H9 (cell line): ENCODE measurements at regions not wholly inside any gene's neighbourhood (a gene's known extent, or its start where the extent isn't known, plus 50 kb on each side); places are given as distances from the start of the nearest gene placed in this dataset.

Source experiments
- DNase-seq: peaks from one replicate; pipeline ENCODE4 v3.0.0-alpha.2; 2017
- H2AFZ ChIP-seq: one replicate; pipeline ENCODE4 v1.6.1; 2013; ENCODE audit warnings: mild to moderate bottlenecking, low read length, control low read depth, moderate library complexity
- H2AK5ac ChIP-seq: 2 replicates; pipeline ENCODE4 v1.6.1; 2013; ENCODE audit warnings: low read length, control low read depth, mixed read lengths; ENCODE audit not compliant: insufficient read length
- H2BK120ac ChIP-seq: one replicate; pipeline ENCODE4 v1.6.1; 2013; ENCODE audit warnings: low read depth, mild to moderate bottlenecking, low read length, control low read depth, inconsistent platforms; ENCODE audit not compliant: poor library complexity, severe bottlenecking
- H2BK12ac ChIP-seq: 2 replicates; pipeline ENCODE4 v1.6.1; 2013; ENCODE audit warnings: low read length, control low read depth, mixed read lengths, low read depth; ENCODE audit not compliant: insufficient read length
- H2BK15ac ChIP-seq: 2 replicates; pipeline ENCODE4 v1.6.1; 2013; ENCODE audit warnings: low read depth, low read length, control low read depth
- H2BK20ac ChIP-seq: one replicate; pipeline ENCODE4 v1.6.1; 2013; ENCODE audit warnings: low read depth, mild to moderate bottlenecking, low read length, control low read depth, inconsistent platforms; ENCODE audit not compliant: poor library complexity, severe bottlenecking
- H2BK5ac ChIP-seq: 2 replicates; pipeline ENCODE4 v1.6.1; 2013; ENCODE audit warnings: low read length, control low read depth, mixed read lengths; ENCODE audit not compliant: insufficient read length
- H3K14ac ChIP-seq: 2 replicates; pipeline ENCODE4 v1.6.1; 2013; ENCODE audit warnings: low read length, control low read depth; ENCODE audit not compliant: insufficient read depth
- H3K18ac ChIP-seq: 2 replicates; pipeline ENCODE4 v1.6.1; 2013; ENCODE audit warnings: low read depth, mild to moderate bottlenecking, mixed read lengths, low read length, control low read depth; ENCODE audit not compliant: insufficient read length
- H3K23ac ChIP-seq: 2 replicates; pipeline ENCODE4 v1.6.1; 2013; ENCODE audit warnings: low read length, control low read depth, mixed read lengths, low read depth; ENCODE audit not compliant: insufficient read length
- H3K23me2 ChIP-seq: 2 replicates; pipeline ENCODE4 v1.6.1; 2013; ENCODE audit warnings: low read depth, mild to moderate bottlenecking, mixed read lengths, low read length, control low read depth; ENCODE audit not compliant: insufficient read length, poor library complexity, severe bottlenecking
- H3K27ac ChIP-seq: 2 replicates; pipeline ENCODE4 v1.5.1; 2013; ENCODE audit warnings: low read length, control low read depth, mixed read lengths, low read depth; ENCODE audit not compliant: insufficient read length
- H3K27me3 ChIP-seq: 2 replicates; pipeline ENCODE4 v1.6.1; 2013; ENCODE audit warnings: low read length, control low read depth, inconsistent platforms; ENCODE audit not compliant: insufficient read depth
- H3K4ac ChIP-seq: 2 replicates; pipeline ENCODE4 v1.6.1; 2013; ENCODE audit warnings: low read depth, mild to moderate bottlenecking, control low read depth, inconsistent platforms, low read length, moderate library complexity
- H3K4me1 ChIP-seq: 2 replicates; pipeline ENCODE4 v1.6.1; 2013; ENCODE audit warnings: low read length, control low read depth, inconsistent platforms; ENCODE audit not compliant: insufficient read depth
- H3K4me2 ChIP-seq: 2 replicates; pipeline ENCODE4 v1.6.1; 2013; ENCODE audit warnings: low read length, control low read depth, mixed read lengths; ENCODE audit not compliant: insufficient read length, insufficient read depth
- H3K56ac ChIP-seq: 2 replicates; pipeline ENCODE4 v1.6.1; 2013; ENCODE audit warnings: low read depth, mild to moderate bottlenecking, mixed read lengths, low read length, control low read depth; ENCODE audit not compliant: insufficient read length
- H3K79me1 ChIP-seq: 2 replicates; pipeline ENCODE4 v1.6.1; 2013; ENCODE audit warnings: low read depth, mild to moderate bottlenecking, moderate library complexity, low read length, control low read depth, inconsistent platforms; ENCODE audit not compliant: insufficient read depth, poor library complexity, severe bottlenecking
- H3K79me2 ChIP-seq: 2 replicates; pipeline ENCODE4 v1.6.1; 2013; ENCODE audit warnings: low read length, control low read depth, inconsistent platforms; ENCODE audit not compliant: insufficient read depth
- H3K9ac ChIP-seq: 2 replicates; pipeline ENCODE4 v1.6.1; 2013; ENCODE audit warnings: low read length, control low read depth, mixed read lengths; ENCODE audit not compliant: insufficient read length; ENCODE audit errors: extremely low read depth
- H3K9me3 ChIP-seq: one replicate; pipeline ENCODE4 v1.6.1; 2013; ENCODE audit warnings: low read depth, low read length, inconsistent platforms; ENCODE audit not compliant: control insufficient read depth
- H3T11ph ChIP-seq: one replicate; pipeline ENCODE4 v1.6.1; 2013; ENCODE audit warnings: mild to moderate bottlenecking, low read length, control low read depth, inconsistent platforms
- H4K20me1 ChIP-seq: one replicate; pipeline ENCODE4 v1.6.1; 2013; ENCODE audit not compliant: control insufficient read depth, insufficient read length, insufficient read depth
- H4K5ac ChIP-seq: 2 replicates; pipeline ENCODE4 v1.6.1; 2013; ENCODE audit warnings: low read depth, mild to moderate bottlenecking, mixed read lengths, low read length, control low read depth; ENCODE audit not compliant: insufficient read length
- H4K8ac ChIP-seq: replicated peaks from 2 replicates; pipeline ENCODE4 v1.6.1; 2013; ENCODE audit warnings: low read length, control low read depth, mixed read lengths, low read depth; ENCODE audit not compliant: insufficient read length
- H4K91ac ChIP-seq: 2 replicates; pipeline ENCODE4 v1.6.1; 2013; ENCODE audit warnings: low read depth, mild to moderate bottlenecking, moderate library complexity, mixed read lengths, low read length, control low read depth; ENCODE audit not compliant: insufficient read length
- H3K27ac Mint-ChIP-seq, 3 experiments: 2 replicates in 2 of 3; 3 replicates in 1 of 3; pipeline ENCODE4 v1.8.0; 2020 to 2021; ENCODE audit warnings: mixed read lengths in 3 of 3, mild to moderate bottlenecking in 1 of 3, moderate library complexity in 1 of 3
- H3K27me3 Mint-ChIP-seq: 2 replicates; pipeline ENCODE4 v1.8.0; 2021; ENCODE audit warnings: low read depth, mild to moderate bottlenecking, moderate library complexity, mixed read lengths
- H3K36me3 Mint-ChIP-seq, 3 experiments: 2 replicates in 2 of 3; 3 replicates in 1 of 3; pipeline ENCODE4 v1.8.0; 2020 to 2021; ENCODE audit warnings: low read depth in 3 of 3, mixed read lengths in 3 of 3; ENCODE audit not compliant: insufficient read depth in 1 of 3
- H3K4me1 Mint-ChIP-seq, 2 experiments: 2 replicates each; pipeline ENCODE4 v1.8.0; 2020; ENCODE audit warnings: mixed read lengths in 2 of 2
- H3K4me3 Mint-ChIP-seq, 2 experiments: 2 replicates in 1 of 2; 3 replicates in 1 of 2; pipeline ENCODE4 v1.8.0; 2020 to 2021; ENCODE audit warnings: mild to moderate bottlenecking in 2 of 2, mixed read lengths in 2 of 2, moderate library complexity in 1 of 2
- H3K9me3 Mint-ChIP-seq, 2 experiments: 2 replicates in 1 of 2; 3 replicates in 1 of 2; pipeline ENCODE4 v1.8.0; 2020; ENCODE audit warnings: mild to moderate bottlenecking in 2 of 2, mixed read lengths in 2 of 2, moderate library complexity in 1 of 2
- CTCF ChIP-seq: fragments of 200-600 bp; sonication (generic); conservative IDR thresholded peaks from 3 replicates; pipeline ENCODE4 v1.8.0; 2021; ENCODE audit warnings: antibody characterized with exemption, mild to moderate bottlenecking
- WGBS: extraction: QIAGEN DNeasy Blood & Tissue Kit; methylation state at CpG from one replicate; pipeline ENCODE4 v1.1.7; 2013; ENCODE audit warnings: missing lambda C conversion rate, low lambda C conversion rate, mixed read lengths; ENCODE audit not compliant: insufficient read length; ENCODE audit errors: extremely low coverage; 5-methylcytosine and 5-hydroxymethylcytosine counted together

- no peaks in the 10 kb centered on the region; the same call in 1 of the 2 replicates for H3K27me3 ChIP-seq
- no peak overlapping the region for H3K4me3 Mint-ChIP-seq
- H3K4ac ChIP-seq: no peak overlapping the region
- no CpG with 5 or more reads among the region's 9 CpGs for WGBS
- H2BK12ac ChIP-seq: peak overlapping the region; percentile 20
- H3K4me1 ChIP-seq: peaks cover 3% of the 10 kb centered on the region; the same call in 1 of the 2 replicates
- H3K9me3 ChIP-seq: no peaks in the 10 kb centered on the region
- H3K23me2 ChIP-seq: no peaks in the 10 kb centered on the region
- H4K5ac ChIP-seq: no peak overlapping the region
- H4K91ac ChIP-seq: no peak overlapping the region
- DNase-seq: no peak
- no peaks in the 10 kb centered on the region for H3K36me3 Mint-ChIP-seq
- no peak overlapping the region for H4K8ac ChIP-seq
- H2AFZ ChIP-seq: no peak overlapping the region
- H2BK120ac ChIP-seq: no peak overlapping the region
- no peak for TF ChIP-seq CTCF
- no peak overlapping the region; the same call in 1 of the 2 replicates for H3K14ac ChIP-seq
- H3K56ac ChIP-seq: no peak overlapping the region
- H3K4me2 ChIP-seq: no peak overlapping the region
- no peak overlapping the region for H3T11ph ChIP-seq
- no peak overlapping the region for H3K27ac ChIP-seq
- no peak overlapping the region for H2BK5ac ChIP-seq
- H2AK5ac ChIP-seq: no peak overlapping the region
- H2BK20ac ChIP-seq: no peak overlapping the region
- no peak overlapping the region for H2BK15ac ChIP-seq
- no peak overlapping the region for H3K9ac ChIP-seq
- H3K18ac ChIP-seq: no peak overlapping the region
- no peaks in the 10 kb centered on the region for H4K20me1 ChIP-seq
- H3K27me3 Mint-ChIP-seq: no peaks in the 10 kb centered on the region; the same call in 1 of the 2 replicates
- no peaks in the 10 kb centered on the region for H3K79me1 ChIP-seq
- H3K79me2 ChIP-seq: no peaks in the 10 kb centered on the region
- H3K23ac ChIP-seq: no peak overlapping the region
- H3K27ac Mint-ChIP-seq: no peak overlapping the region
- H3K9me3 Mint-ChIP-seq: 0 out of 5 replicates have a peak, but pooled peaks cover 0 to 2% of the 10 kb centered on the region in 2 experiments
- H3K4me1 Mint-ChIP-seq: peaks cover 23 to 29% of the 10 kb centered on the region in 2 experiments
Observed at GRCh38 chr14:98949481-98950135, 322.4 kb downstream of the BCL11B start.
